Endothelial cell of umbilical vein (primary cell): ENCODE measurements at regions not wholly inside any gene's neighbourhood (a gene's known extent, or its start where the extent isn't known, plus 50 kb on each side); places are given as distances from the start of the nearest gene placed in this dataset.

ENCODE experiments used
- BruUV-seq: library from RNA; stranded (reverse); fragments of 400-500 nt; replicated peaks from 2 replicates; lab custom pipeline; 2021; lab: Mats Ljungman, UMichigan
- CTCF ChIA-PET: fragments of 300-600, 350-600 bp; sonication (Branson Sonifier 250); formaldehyde crosslinking; loops from one replicate; lab custom pipeline; 2021; ENCODE audit warnings: antibody characterized with exemption, inconsistent platforms; lab: Charles Lee
- POLR2A ChIA-PET: fragments of 300-600, 350-600 bp; sonication (Branson Sonifier 250); formaldehyde crosslinking; loops from one replicate; lab custom pipeline; 2021; ENCODE audit warnings: antibody characterized with exemption, inconsistent platforms; lab: Charles Lee
- DNase-seq: peaks from one replicate; pipeline ENCODE4 v3.0.0-alpha.2; 2011; ENCODE audit warnings: low read depth, low spot score
- FAIRE-seq: peaks from 2 replicates; lab custom pipeline; 2011; peaks lifted over from hg19 to GRCh38; lab: Jason Lieb, UNC
- H2AFZ ChIP-seq: 2 replicates; pipeline ENCODE4 v1.6.0; 2012; ENCODE audit warnings: low read depth, low read length, control low read depth, inconsistent platforms
- H3K27ac ChIP-seq: 2 replicates; pipeline ENCODE4 v1.5.1; 2011; ENCODE audit warnings: low read depth, mild to moderate bottlenecking, control low read depth, low read length, moderate library complexity; ENCODE audit not compliant: insufficient read depth
- H3K27me3 ChIP-seq, 2 experiments: 2 replicates each; pipeline versions ENCODE4 v1.6.0 to v1.6.1; 2011; ENCODE audit warnings: low read length in 2 of 2, mixed read lengths in 1 of 2; ENCODE audit not compliant: control insufficient read depth in 2 of 2, insufficient read depth in 2 of 2
- H3K36me3 ChIP-seq, 2 experiments: 2 replicates in 1 of 2; 3 replicates in 1 of 2; pipeline ENCODE4 v1.5.1; 2011; ENCODE audit warnings: low read length in 2 of 2, mild to moderate bottlenecking in 1 of 2, moderate library complexity in 1 of 2; ENCODE audit not compliant: control insufficient read depth in 2 of 2, insufficient read depth in 2 of 2; ENCODE audit errors: extremely low read depth in 1 of 2
- H3K4me1 ChIP-seq: 3 replicates; pipeline ENCODE4 v1.5.1; 2011; ENCODE audit warnings: mild to moderate bottlenecking, low read length; ENCODE audit not compliant: control insufficient read depth, insufficient read depth; ENCODE audit errors: extremely low read depth
- H3K4me2 ChIP-seq: 2 replicates; pipeline ENCODE4 v1.6.1; 2011; ENCODE audit warnings: low read length, control low read depth, mixed read lengths; ENCODE audit not compliant: insufficient read depth
- H3K4me3 ChIP-seq, 3 experiments: fragments of 200-600 bp in 1 of 3; sonication (generic), shearing (Covaris generic) in 1 of 3; replicated peaks in 1 of 3; 2 replicates each; pipeline ENCODE4 v1.5.1; 2011 to 2016; ENCODE audit warnings: control low read depth in 3 of 3, low read length in 3 of 3, mild to moderate bottlenecking in 2 of 3, inconsistent platforms in 1 of 3, low read depth in 1 of 3, moderate library complexity in 1 of 3; ENCODE audit not compliant: insufficient read depth in 1 of 3
- H3K79me2 ChIP-seq: 2 replicates; pipeline ENCODE4 v1.6.0; 2012; ENCODE audit warnings: low read length, inconsistent platforms; ENCODE audit not compliant: control insufficient read depth, insufficient read depth
- H3K9ac ChIP-seq: replicated peaks from 2 replicates; pipeline ENCODE3; 2011; ENCODE audit warnings: low read length, control low read depth; ENCODE audit not compliant: insufficient read depth; ENCODE audit errors: extremely low read depth
- H3K9me1 ChIP-seq: replicated peaks from 3 replicates; pipeline ENCODE4 v1.6.0; 2011; ENCODE audit warnings: mild to moderate bottlenecking, low read length; ENCODE audit not compliant: control insufficient read depth, insufficient read depth; ENCODE audit errors: extremely low read depth
- H3K9me3 ChIP-seq: replicated peaks from 2 replicates; pipeline ENCODE4 v1.5.1; 2012; ENCODE audit warnings: low read length, inconsistent platforms; ENCODE audit not compliant: control insufficient read depth, insufficient read depth
- H4K20me1 ChIP-seq: replicated peaks from 2 replicates; pipeline ENCODE3; 2011; ENCODE audit warnings: mild to moderate bottlenecking, low read length; ENCODE audit not compliant: control insufficient read depth, insufficient read depth; ENCODE audit errors: extremely low read depth
- EZH2 ChIP-seq: IDR thresholded peaks from 2 replicates; pipeline ENCODE4 v1.6.1; 2012; ENCODE audit warnings: borderline replicate concordance, low read depth, mild to moderate bottlenecking, moderate library complexity, low read length, inconsistent platforms; ENCODE audit not compliant: severe bottlenecking
- FOS ChIP-seq: IDR thresholded peaks from 2 replicates; pipeline ENCODE4 v1.6.1; 2011; ENCODE audit warnings: mild to moderate bottlenecking, low read length, moderate library complexity, borderline replicate concordance; ENCODE audit not compliant: insufficient read depth
- GATA2 ChIP-seq: IDR thresholded peaks from 2 replicates; pipeline ENCODE4 v1.7.0; 2011; ENCODE audit warnings: low read depth, mild to moderate bottlenecking, moderate library complexity, mixed read lengths, low read length; ENCODE audit not compliant: insufficient read length, insufficient read depth
- JUN ChIP-seq: IDR thresholded peaks from 2 replicates; pipeline ENCODE4 v1.6.1; 2011; ENCODE audit warnings: borderline replicate concordance, low read depth; ENCODE audit not compliant: insufficient read length, insufficient read depth
- MAX ChIP-seq: IDR thresholded peaks from 2 replicates; pipeline ENCODE4 v1.6.1; 2011; ENCODE audit not compliant: insufficient read depth, insufficient read length
- MYC ChIP-seq: IDR thresholded peaks from one replicate; pipeline ENCODE4 v1.6.1; 2011; ENCODE audit warnings: mild to moderate bottlenecking, low read depth, low read length
- POLR2A ChIP-seq: IDR thresholded peaks from 2 replicates; pipeline ENCODE4 v1.6.1; 2012; ENCODE audit warnings: low read depth, mild to moderate bottlenecking, control low read depth, low read length
- POLR2AphosphoS5 ChIP-seq: IDR thresholded peaks from 2 replicates; pipeline ENCODE4 v1.6.1; 2012; ENCODE audit warnings: low read depth, mild to moderate bottlenecking, control low read depth, low read length, moderate library complexity; ENCODE audit not compliant: insufficient read depth
- dilution Hi-C: fragments of 300-500 bp; cut with MboI; formaldehyde crosslinking; loops from one replicate; pipeline ENCODE4 v1.15.0; 2019; ENCODE audit warnings: low sequenced_read_pairs; ENCODE audit not compliant: extremely low pct_ligation_motif_present
- intact Hi-C: fragments of 100-400 bp; cut with micrococcal nuclease; formaldehyde crosslinking; loops from one replicate; pipeline ENCODE4 v1.10.0; 2022
- TF ChIP-seq, protein P1 (sequence below), 2 donors: IDR thresholded peaks; 1 replicate in 1 of 2; 2 replicates in 1 of 2; pipeline ENCODE4 v1.5.1; 2011; ENCODE audit warnings: low read length in 2 of 2, mild to moderate bottlenecking in 2 of 2, moderate library complexity in 2 of 2, control low read depth in 1 of 2, inconsistent platforms in 1 of 2, low read depth in 1 of 2; ENCODE audit not compliant: insufficient read depth in 1 of 2; ENCODE audit errors: extremely low read depth in 1 of 2

GRCh38 chr7:9264395-9264794 is 831.0 kb downstream of the NXPH1 start:
- ChIA-PET CTCF (no interaction called here), POLR2A (no interaction called here)
- H3K4me3 ChIP-seq, result no peak overlapping the region
- FAIRE-seq, result no peak
- H3K79me2 ChIP-seq, result no peaks in the 10 kb centered on the region
- dilution Hi-C loops, result no loop called here
- H3K9me1 ChIP-seq, result no peaks in the 10 kb centered on the region
- no peaks in the 10 kb centered on the region for H4K20me1 ChIP-seq
- no peak overlapping the region for H3K27ac ChIP-seq
- no peaks in the 10 kb centered on the region for H3K4me1 ChIP-seq
- no peak overlapping the region for H3K9ac ChIP-seq
- H3K36me3 ChIP-seq, result no peaks in the 10 kb centered on the region
- no peaks in the 10 kb centered on the region for H3K27me3 ChIP-seq
- no peak overlapping the region for H2AFZ ChIP-seq
- H3K9me3 ChIP-seq, result no peaks in the 10 kb centered on the region
- intact Hi-C loops, result no loop called here
- no peak for TF ChIP-seq MYC
- no peak for TF ChIP-seq GATA2
- TF ChIP-seq POLR2A, result no peak
- no peak for TF ChIP-seq FOS
- no peak for TF ChIP-seq JUN
- TF ChIP-seq EZH2, result no peak
- TF ChIP-seq, protein P1, sequence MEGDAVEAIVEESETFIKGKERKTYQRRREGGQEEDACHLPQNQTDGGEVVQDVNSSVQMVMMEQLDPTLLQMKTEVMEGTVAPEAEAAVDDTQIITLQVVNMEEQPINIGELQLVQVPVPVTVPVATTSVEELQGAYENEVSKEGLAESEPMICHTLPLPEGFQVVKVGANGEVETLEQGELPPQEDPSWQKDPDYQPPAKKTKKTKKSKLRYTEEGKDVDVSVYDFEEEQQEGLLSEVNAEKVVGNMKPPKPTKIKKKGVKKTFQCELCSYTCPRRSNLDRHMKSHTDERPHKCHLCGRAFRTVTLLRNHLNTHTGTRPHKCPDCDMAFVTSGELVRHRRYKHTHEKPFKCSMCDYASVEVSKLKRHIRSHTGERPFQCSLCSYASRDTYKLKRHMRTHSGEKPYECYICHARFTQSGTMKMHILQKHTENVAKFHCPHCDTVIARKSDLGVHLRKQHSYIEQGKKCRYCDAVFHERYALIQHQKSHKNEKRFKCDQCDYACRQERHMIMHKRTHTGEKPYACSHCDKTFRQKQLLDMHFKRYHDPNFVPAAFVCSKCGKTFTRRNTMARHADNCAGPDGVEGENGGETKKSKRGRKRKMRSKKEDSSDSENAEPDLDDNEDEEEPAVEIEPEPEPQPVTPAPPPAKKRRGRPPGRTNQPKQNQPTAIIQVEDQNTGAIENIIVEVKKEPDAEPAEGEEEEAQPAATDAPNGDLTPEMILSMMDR (IDR thresholded peaks at IDR 0.05; ENCODE audit: extremely low read depth in 1 of 2, insufficient read depth in 1 of 2, low read depth in 1 of 2, low read length in 2 of 2), result no peak
- no peak for TF ChIP-seq POLR2AphosphoS5
- TF ChIP-seq MAX, result no peak
- BruUV-seq, result no TSS peak
- DNase-seq, result no peak
- no peak overlapping the region for H3K4me2 ChIP-seq
